SK-N-SH (cell line): ENCODE measurements at regions not wholly inside any gene's neighbourhood (a gene's known extent, or its start where the extent isn't known, plus 50 kb on each side); places are given as distances from the start of the nearest gene placed in this dataset.

Experiments
- CTCF ChIA-PET: fragments of 300-600, 350-600 bp; formaldehyde crosslinking; extraction: SDS; loops from one replicate; lab custom pipeline; 2021; lab: Yijun Ruan, JAX
- POLR2A ChIA-PET: fragments of 350-600 bp; sonication (Branson Sonifier 250); formaldehyde crosslinking; extraction: SDS; loops from one replicate; lab custom pipeline; 2020; ENCODE audit warnings: antibody characterized with exemption, inconsistent platforms; lab: Yijun Ruan, JAX
- DNase-seq: peaks from one replicate; pipeline ENCODE4 v3.0.0; 2012
- H2AFZ ChIP-seq: fragments of 200-600 bp; sonication (generic); 2 replicates; pipeline ENCODE4 v1.8.1; 2016; ENCODE audit warnings: antibody characterized with exemption, mild to moderate bottlenecking, low read depth
- H3F3A ChIP-seq: fragments of 200-600 bp; sonication (generic); replicated peaks from 2 replicates; pipeline ENCODE3; 2016; ENCODE audit warnings: antibody characterized with exemption, mild to moderate bottlenecking; ENCODE audit not compliant: insufficient read depth
- H3K27ac ChIP-seq, 2 experiments: fragments of 200-500 bp in 1 of 2; fragments of 200-600 bp in 1 of 2; sonication (Bioruptor generic) in 1 of 2; sonication (generic), shearing (Covaris generic) in 1 of 2; 2 replicates each; pipeline versions ENCODE4 v1.5.1 to v1.6.1; 2014 to 2016; ENCODE audit warnings: low read depth in 2 of 2, inconsistent platforms in 1 of 2, low read length in 1 of 2, mild to moderate bottlenecking in 1 of 2, mixed read lengths in 1 of 2
- H3K27me3 ChIP-seq: fragments of 200-600 bp; sonication (generic), shearing (Covaris generic); 2 replicates; pipeline ENCODE4 v1.6.1; 2016; ENCODE audit warnings: mixed run types; ENCODE audit not compliant: insufficient read depth
- H3K36me3 ChIP-seq, 2 experiments: fragments of 200-500 bp in 1 of 2; fragments of 200-600 bp in 1 of 2; sonication (Bioruptor generic) in 1 of 2; sonication (generic) in 1 of 2; replicated peaks in 1 of 2; 2 replicates each; pipeline versions ENCODE3 to v1.5.1; 2014 to 2016; ENCODE audit warnings: low read length in 1 of 2, mild to moderate bottlenecking in 1 of 2; ENCODE audit not compliant: insufficient read depth in 2 of 2, control insufficient read depth in 1 of 2
- H3K4me1 ChIP-seq, 2 experiments: fragments of 200-500 bp in 1 of 2; fragments of 200-600 bp in 1 of 2; sonication (Bioruptor generic) in 1 of 2; sonication (generic), shearing (Covaris generic) in 1 of 2; 2 replicates each; pipeline versions ENCODE4 v1.5.1 to v1.6.1; 2014 to 2016; ENCODE audit warnings: low read depth in 1 of 2, low read length in 1 of 2, mixed run types in 1 of 2; ENCODE audit not compliant: insufficient read depth in 2 of 2, control insufficient read depth in 1 of 2
- H3K4me2 ChIP-seq: fragments of 200-600 bp; sonication (generic), shearing (Covaris generic); 2 replicates; pipeline ENCODE4 v1.6.1; 2017; ENCODE audit warnings: mixed run types
- H3K4me3 ChIP-seq, 2 experiments: fragments of 200-500 bp in 1 of 2; fragments of 200-600 bp in 1 of 2; sonication (Bioruptor generic) in 1 of 2; sonication (generic), shearing (Covaris generic) in 1 of 2; 2 replicates each; pipeline versions ENCODE4 v1.5.1 to v1.8.1; 2014 to 2016; ENCODE audit warnings: low read depth in 2 of 2, inconsistent platforms in 1 of 2, low read length in 1 of 2, mild to moderate bottlenecking in 1 of 2, mixed read lengths in 1 of 2, moderate library complexity in 1 of 2
- H3K79me2 ChIP-seq: fragments of 200-600 bp; sonication (generic); 2 replicates; pipeline ENCODE4 v1.8.1; 2017; ENCODE audit warnings: mild to moderate bottlenecking; ENCODE audit not compliant: insufficient read depth
- H3K9ac ChIP-seq: fragments of 200-600 bp; sonication (generic); 2 replicates; pipeline ENCODE4 v1.6.1; 2017; ENCODE audit warnings: mixed run types
- H3K9me2 ChIP-seq: fragments of 200-600 bp; sonication (generic); 2 replicates; pipeline ENCODE4 v1.6.1; 2017; ENCODE audit warnings: mixed run types
- H3K9me3 ChIP-seq: fragments of 200-600 bp; sonication (generic); 2 replicates; pipeline ENCODE4 v1.6.1; 2017; ENCODE audit warnings: mixed run types, mild to moderate bottlenecking, moderate library complexity
- H4K20me1 ChIP-seq: fragments of 200-600 bp; sonication (generic); 2 replicates; pipeline ENCODE4 v1.6.1; 2017; ENCODE audit warnings: mild to moderate bottlenecking, mixed run types; ENCODE audit not compliant: insufficient read depth
- ELF1 ChIP-seq: IDR thresholded peaks from 2 replicates; pipeline ENCODE4 v1.4.0; 2012
- EP300 ChIP-seq, 2 experiments: IDR thresholded peaks; 2 replicates each; pipeline versions ENCODE4 v1.4.0 to v1.6.1; 2012; ENCODE audit warnings: borderline replicate concordance in 1 of 2, low read depth in 1 of 2, low read length in 1 of 2
- FOSL2 ChIP-seq: IDR thresholded peaks from 2 replicates; pipeline ENCODE4 v1.4.0; 2012; ENCODE audit warnings: low read depth, mild to moderate bottlenecking, moderate library complexity, borderline replicate concordance
- FOXM1 ChIP-seq: IDR thresholded peaks from 2 replicates; pipeline ENCODE4 v1.4.0; 2012; ENCODE audit warnings: low read depth, mild to moderate bottlenecking
- GATA2 ChIP-seq: sonication (generic); formaldehyde crosslinking; IDR thresholded peaks from 2 replicates; pipeline ENCODE4 v1.5.0; 2020; ENCODE audit warnings: mild to moderate bottlenecking, missing genetic modification reagents
- NFIC ChIP-seq: IDR thresholded peaks from 2 replicates; pipeline ENCODE4 v1.4.0; 2012; ENCODE audit warnings: borderline replicate concordance
- NRF1 ChIP-seq: IDR thresholded peaks from 2 replicates; pipeline ENCODE4 v1.6.1; 2012; ENCODE audit warnings: low read depth, mild to moderate bottlenecking, low read length
- RAD21 ChIP-seq: IDR thresholded peaks from 2 replicates; pipeline ENCODE4 v1.6.1; 2012; ENCODE audit warnings: mild to moderate bottlenecking, low read length
- RFX5 ChIP-seq: IDR thresholded peaks from 2 replicates; pipeline ENCODE4 v1.6.1; 2012; ENCODE audit warnings: mild to moderate bottlenecking, improper control_type of control experiment, low read length
- RXRA ChIP-seq: IDR thresholded peaks from 2 replicates; pipeline ENCODE4 v1.4.0; 2012; ENCODE audit warnings: low read depth, mild to moderate bottlenecking, borderline replicate concordance
- SIN3A ChIP-seq: IDR thresholded peaks from 2 replicates; pipeline ENCODE4 v1.6.1; 2012; ENCODE audit warnings: low read depth, mild to moderate bottlenecking, low read length, moderate library complexity, borderline replicate concordance
- SMC3 ChIP-seq: IDR thresholded peaks from 2 replicates; pipeline ENCODE4 v1.6.1; 2012; ENCODE audit warnings: low read depth, low read length, improper control_type of control experiment
- TAF1 ChIP-seq: IDR thresholded peaks from 2 replicates; pipeline ENCODE4 v1.6.1; 2012; ENCODE audit warnings: low read depth, mild to moderate bottlenecking, low read length, moderate library complexity, borderline replicate concordance
- TEAD4 ChIP-seq: IDR thresholded peaks from 2 replicates; pipeline ENCODE4 v1.4.0; 2012; ENCODE audit warnings: mild to moderate bottlenecking, borderline replicate concordance; ENCODE audit not compliant: insufficient read depth
- YY1 ChIP-seq: IDR thresholded peaks from 2 replicates; pipeline ENCODE4 v1.4.0; 2012; ENCODE audit warnings: low read depth, mild to moderate bottlenecking
- WGBS: methylation state at CpG from one replicate; pipeline ENCODE4 v1.1.6; 2017; ENCODE audit warnings: low lambda C conversion rate; 5-methylcytosine and 5-hydroxymethylcytosine counted together
- TF ChIP-seq, protein P1 (sequence below): IDR thresholded peaks from 2 replicates; pipeline ENCODE4 v1.4.0; 2012; ENCODE audit warnings: low read depth, borderline replicate concordance
- TF ChIP-seq, protein P2 (sequence below): IDR thresholded peaks from 2 replicates; pipeline ENCODE4 v1.6.1; 2012; ENCODE audit warnings: mild to moderate bottlenecking, low read depth, low read length, moderate library complexity

DNA sequence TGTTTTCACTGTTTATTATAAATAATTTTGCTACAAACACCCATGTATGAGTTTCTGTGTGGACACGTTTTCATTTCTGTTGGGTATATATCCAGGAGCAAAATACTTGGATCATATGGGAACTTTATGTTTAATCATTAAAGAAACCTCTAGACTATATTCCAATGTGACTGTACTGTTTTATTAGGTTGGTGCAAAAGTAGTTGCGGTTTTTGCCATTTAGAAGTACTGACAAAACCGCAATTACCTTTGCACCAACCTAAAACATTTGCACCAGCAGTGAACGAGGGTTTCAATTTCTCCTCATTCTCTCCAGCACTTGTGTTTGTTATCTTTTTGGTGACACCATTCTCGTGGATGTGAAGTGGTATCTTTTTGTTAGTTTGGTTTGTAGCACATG is 565.0 kb downstream of the TRIML1 start:
- Histone ChIP-seq H3K9ac (no peak overlapping the region), H3K4me3 (no peak overlapping the region), H3K9me2 (no peaks in the 10 kb centered on the region), H3K9me3 (no peaks in the 10 kb centered on the region), H4K20me1 (no peaks in the 10 kb centered on the region), H3K27me3 (no peaks in the 10 kb centered on the region; the same call in 1 of the 2 replicates), H3K36me3 (no peaks in the 10 kb centered on the region), H3K4me2 (no peak overlapping the region), H3K79me2 (no peaks in the 10 kb centered on the region), H3F3A (no peaks in the 10 kb centered on the region), H3K27ac (no peak overlapping the region), H2AFZ (no peak overlapping the region), H3K4me1 (no peaks in the 10 kb centered on the region)
- no peak for TF ChIP-seq SIN3A
- TF ChIP-seq RFX5 = no peak
- no peak for TF ChIP-seq ELF1
- no peak for TF ChIP-seq RAD21
- TF ChIP-seq GATA2 = no peak
- TF ChIP-seq, protein P1, sequence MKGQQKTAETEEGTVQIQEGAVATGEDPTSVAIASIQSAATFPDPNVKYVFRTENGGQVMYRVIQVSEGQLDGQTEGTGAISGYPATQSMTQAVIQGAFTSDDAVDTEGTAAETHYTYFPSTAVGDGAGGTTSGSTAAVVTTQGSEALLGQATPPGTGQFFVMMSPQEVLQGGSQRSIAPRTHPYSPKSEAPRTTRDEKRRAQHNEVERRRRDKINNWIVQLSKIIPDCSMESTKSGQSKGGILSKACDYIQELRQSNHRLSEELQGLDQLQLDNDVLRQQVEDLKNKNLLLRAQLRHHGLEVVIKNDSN = no peak
- no peak for TF ChIP-seq SMC3
- ChIA-PET POLR2A (no interaction called here), CTCF (interaction anchor here (0.9 kb wide), 1 partner anchor 8 kb away, joined by 3 read pairs; no protein-coding TSS in a partner anchor)
- no peak for DNase-seq
- WGBS = 50% methylated on average over 5 of the region's 5 CpGs

DNA sequence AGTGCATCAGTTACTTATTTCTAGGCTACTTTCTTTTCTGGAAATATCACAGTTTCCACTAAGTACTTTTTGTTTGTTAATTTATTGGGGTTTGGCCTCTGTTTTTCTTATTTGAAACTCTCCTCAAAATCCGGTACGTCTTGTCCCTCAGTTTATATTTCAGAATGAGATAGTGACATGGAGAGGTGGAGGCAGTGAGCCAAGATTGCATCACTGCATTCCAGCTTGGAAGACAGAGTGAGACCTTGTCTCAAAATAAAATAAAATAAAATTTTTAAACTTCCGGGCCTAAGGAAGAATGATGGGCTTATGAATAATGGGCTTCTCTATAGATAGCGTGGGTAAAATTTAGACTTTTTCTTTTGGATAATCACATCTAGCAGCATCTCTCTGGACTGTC is 567.8 kb downstream of the TRIML1 start:
- Histone ChIP-seq H3K9me3 (no peaks in the 10 kb centered on the region), H3K79me2 (no peaks in the 10 kb centered on the region), H3K4me2 (no peak overlapping the region), H3K27ac (no peak overlapping the region), H3K27me3 (no peaks in the 10 kb centered on the region; the same call in 1 of the 2 replicates), H2AFZ (no peak overlapping the region), H3K9me2 (no peaks in the 10 kb centered on the region), H3K9ac (no peak overlapping the region), H3K4me3 (no peak overlapping the region), H3F3A (peaks cover 4% of the 10 kb centered on the region), H3K36me3 (no peaks in the 10 kb centered on the region), H4K20me1 (no peaks in the 10 kb centered on the region), H3K4me1 (no peaks in the 10 kb centered on the region)
- TF ChIP-seq FOSL2 (no peak), EP300 (IDR thresholded peaks at IDR 0.05; ENCODE audit: borderline replicate concordance in 1 of 2, low read depth in 1 of 2, low read length in 1 of 2) (no peak), NFIC (no peak), TEAD4 (no peak), SMC3 (no peak), TAF1 (no peak), RFX5 (no peak), NRF1 (no peak), RXRA (no peak), FOXM1 (no peak), YY1 (no peak)
- TF ChIP-seq, protein P2, sequence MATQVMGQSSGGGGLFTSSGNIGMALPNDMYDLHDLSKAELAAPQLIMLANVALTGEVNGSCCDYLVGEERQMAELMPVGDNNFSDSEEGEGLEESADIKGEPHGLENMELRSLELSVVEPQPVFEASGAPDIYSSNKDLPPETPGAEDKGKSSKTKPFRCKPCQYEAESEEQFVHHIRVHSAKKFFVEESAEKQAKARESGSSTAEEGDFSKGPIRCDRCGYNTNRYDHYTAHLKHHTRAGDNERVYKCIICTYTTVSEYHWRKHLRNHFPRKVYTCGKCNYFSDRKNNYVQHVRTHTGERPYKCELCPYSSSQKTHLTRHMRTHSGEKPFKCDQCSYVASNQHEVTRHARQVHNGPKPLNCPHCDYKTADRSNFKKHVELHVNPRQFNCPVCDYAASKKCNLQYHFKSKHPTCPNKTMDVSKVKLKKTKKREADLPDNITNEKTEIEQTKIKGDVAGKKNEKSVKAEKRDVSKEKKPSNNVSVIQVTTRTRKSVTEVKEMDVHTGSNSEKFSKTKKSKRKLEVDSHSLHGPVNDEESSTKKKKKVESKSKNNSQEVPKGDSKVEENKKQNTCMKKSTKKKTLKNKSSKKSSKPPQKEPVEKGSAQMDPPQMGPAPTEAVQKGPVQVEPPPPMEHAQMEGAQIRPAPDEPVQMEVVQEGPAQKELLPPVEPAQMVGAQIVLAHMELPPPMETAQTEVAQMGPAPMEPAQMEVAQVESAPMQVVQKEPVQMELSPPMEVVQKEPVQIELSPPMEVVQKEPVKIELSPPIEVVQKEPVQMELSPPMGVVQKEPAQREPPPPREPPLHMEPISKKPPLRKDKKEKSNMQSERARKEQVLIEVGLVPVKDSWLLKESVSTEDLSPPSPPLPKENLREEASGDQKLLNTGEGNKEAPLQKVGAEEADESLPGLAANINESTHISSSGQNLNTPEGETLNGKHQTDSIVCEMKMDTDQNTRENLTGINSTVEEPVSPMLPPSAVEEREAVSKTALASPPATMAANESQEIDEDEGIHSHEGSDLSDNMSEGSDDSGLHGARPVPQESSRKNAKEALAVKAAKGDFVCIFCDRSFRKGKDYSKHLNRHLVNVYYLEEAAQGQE = no peak
- POLR2A ChIA-PET = no interaction called here
- no peak for DNase-seq
- WGBS = 44% methylated on average over 4 of the region's 4 CpGs
- CTCF ChIA-PET = no interaction called here
